ENCODE measurements at regions not wholly inside any gene's neighbourhood (a gene's known extent, or its start where the extent isn't known, plus 50 kb on each side); places are given as distances from the start of the nearest gene placed in this dataset.

- POLR2A ChIA-PET = no interaction called here
- H3K4me1 Mint-ChIP-seq = no peaks in the 10 kb centered on the region
- Histone ChIP-seq H3K4me1 (ENCODE audit: control insufficient read depth in 1 of 2, extremely low read depth in 1 of 2, insufficient read depth in 2 of 2, low read length in 2 of 2) (no peaks in the 10 kb centered on the region), H3K36me3 (ENCODE audit: control insufficient read depth in 2 of 2, extremely low read depth in 1 of 2, insufficient read depth in 1 of 2, low read length in 1 of 2) (no peaks in the 10 kb centered on the region), H3K27me3 (replicated peaks in 1 of 2; ENCODE audit: control insufficient read depth in 2 of 2, extremely low read depth in 1 of 2, insufficient read depth in 2 of 2, low read length in 1 of 2) (peaks cover 0 to 15% of the 10 kb centered on the region in 2 experiments), H3K4me3 (ENCODE audit: control insufficient read depth in 1 of 2, extremely low read depth in 1 of 2, low read length in 1 of 2) (no peak overlapping the region), H3K27ac (ENCODE audit: low read length) (no peak overlapping the region), H3K9me3 (no peaks in the 10 kb centered on the region)
- H3K27ac Mint-ChIP-seq = no peak overlapping the region
- ATAC-seq (replicated peaks in 1 of 4) (no peak), DNase-seq (no peak)
- WGBS (ENCODE audit: insufficient coverage) = 83% methylated on average over 1 of the region's 4 CpGs
- H3K27me3 Mint-ChIP-seq = peaks cover 2 to 5% of the 10 kb centered on the region in 2 donors
- H3K9me3 Mint-ChIP-seq = no peaks in the 10 kb centered on the region
- H3K4me3 Mint-ChIP-seq = no peak overlapping the region
- CTCF ChIA-PET = no interaction called here
- no peaks in the 10 kb centered on the region for H3K36me3 Mint-ChIP-seq
Measured at GRCh38 chr5:135250671-135251070, 148.4 kb downstream of the MACROH2A1 start.

DNA sequence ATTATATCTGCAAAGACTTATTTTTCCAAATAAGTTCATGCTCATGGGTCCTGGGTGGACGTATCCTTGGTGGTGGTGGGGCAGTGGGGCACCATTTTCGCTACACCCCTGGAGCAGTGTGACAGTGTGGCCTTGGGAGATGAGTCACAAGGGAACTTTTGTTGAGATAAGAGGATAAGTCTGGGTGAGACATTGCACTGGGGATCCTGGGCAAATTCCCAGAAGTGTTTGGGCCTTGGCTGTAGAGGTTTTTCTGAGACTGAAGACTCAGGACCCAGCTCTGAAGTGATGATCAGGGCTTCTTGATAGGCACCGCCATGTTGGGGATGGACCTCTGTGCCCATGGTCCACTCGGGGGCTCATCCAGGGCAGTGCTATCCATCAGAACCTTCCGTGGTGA lies 149.4 kb downstream of the MACROH2A1 start:
- CTCF ChIA-PET = no interaction called here

DNA sequence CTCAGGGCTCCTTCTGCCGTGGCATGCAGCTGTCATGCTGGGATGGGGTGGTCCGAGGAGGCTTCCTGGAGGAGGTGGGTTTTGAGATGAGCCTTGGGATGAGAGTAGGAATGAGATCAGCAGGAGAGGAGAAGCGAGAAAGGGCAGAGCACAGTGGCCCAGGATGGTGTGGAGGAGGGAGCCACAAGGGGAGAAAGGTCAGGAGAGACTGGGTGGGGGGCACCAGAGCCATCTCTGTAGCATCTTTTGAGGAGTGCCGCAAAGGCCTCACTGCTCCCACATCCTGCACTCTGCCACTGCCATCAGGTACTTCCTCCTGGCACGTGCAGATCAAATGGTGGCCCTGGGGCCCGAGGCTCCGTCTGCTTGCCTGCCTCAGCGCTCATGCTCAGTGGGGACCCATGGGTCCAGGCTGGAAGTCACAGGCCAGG lies 150.2 kb downstream of the MACROH2A1 start:
- Histone ChIP-seq H3K36me3 (ENCODE audit: control insufficient read depth in 2 of 2, extremely low read depth in 1 of 2, insufficient read depth in 1 of 2, low read length in 1 of 2) (no peaks in the 10 kb centered on the region), H3K9me3 (no peaks in the 10 kb centered on the region), H3K4me1 (ENCODE audit: control insufficient read depth in 1 of 2, extremely low read depth in 1 of 2, insufficient read depth in 2 of 2, low read length in 2 of 2) (no peaks in the 10 kb centered on the region), H3K27ac (ENCODE audit: low read length) (no peak overlapping the region), H3K27me3 (replicated peaks in 1 of 2; ENCODE audit: control insufficient read depth in 2 of 2, extremely low read depth in 1 of 2, insufficient read depth in 2 of 2, low read length in 1 of 2) (peaks cover 0 to 12% of the 10 kb centered on the region in 2 experiments), H3K4me3 (ENCODE audit: control insufficient read depth in 1 of 2, extremely low read depth in 1 of 2, low read length in 1 of 2) (no peak overlapping the region)
- Mint-ChIP-seq H3K9me3 (no peaks in the 10 kb centered on the region), H3K4me1 (no peaks in the 10 kb centered on the region), H3K36me3 (no peaks in the 10 kb centered on the region), H3K27ac (no peak overlapping the region), H3K27me3 (peaks cover 0 to 3% of the 10 kb centered on the region in 2 donors), H3K4me3 (no peak overlapping the region)
- ChIA-PET POLR2A (no interaction called here), CTCF (no interaction called here)
- 64% methylated on average over 7 of the region's 8 CpGs for WGBS (ENCODE audit: insufficient coverage)
- ATAC-seq (replicated peaks in 1 of 4) (no peak), DNase-seq (peak in 1 of 35 experiments; percentile 11)

More for the DNA sequence above, 149.4 kb downstream of the MACROH2A1 start:
- H3K4me1 ChIP-seq (ENCODE audit: control insufficient read depth in 1 of 2, extremely low read depth in 1 of 2, insufficient read depth in 2 of 2, low read length in 2 of 2) = no peaks in the 10 kb centered on the region
- no peaks in the 10 kb centered on the region for H3K9me3 Mint-ChIP-seq
- no peak overlapping the region for H3K27ac ChIP-seq (ENCODE audit: low read length)
- POLR2A ChIA-PET = no interaction called here
- H3K9me3 ChIP-seq = no peaks in the 10 kb centered on the region
- peaks cover 3 to 5% of the 10 kb centered on the region in 2 donors for H3K27me3 Mint-ChIP-seq
- H3K27ac Mint-ChIP-seq = no peak overlapping the region
- no peaks in the 10 kb centered on the region for H3K36me3 Mint-ChIP-seq
- ATAC-seq (replicated peaks in 1 of 4) (no peak), DNase-seq (no peak)
- no peak overlapping the region for H3K4me3 Mint-ChIP-seq
- no peaks in the 10 kb centered on the region for H3K4me1 Mint-ChIP-seq
- peaks cover 0 to 15% of the 10 kb centered on the region in 2 experiments for H3K27me3 ChIP-seq (replicated peaks in 1 of 2; ENCODE audit: control insufficient read depth in 2 of 2, extremely low read depth in 1 of 2, insufficient read depth in 2 of 2, low read length in 1 of 2)
- no peaks in the 10 kb centered on the region for H3K36me3 ChIP-seq (ENCODE audit: control insufficient read depth in 2 of 2, extremely low read depth in 1 of 2, insufficient read depth in 1 of 2, low read length in 1 of 2)
- no peak overlapping the region for H3K4me3 ChIP-seq (ENCODE audit: control insufficient read depth in 1 of 2, extremely low read depth in 1 of 2, low read length in 1 of 2)
- WGBS (ENCODE audit: insufficient coverage) = 76% methylated on average over 4 of the region's 5 CpGs

DNA sequence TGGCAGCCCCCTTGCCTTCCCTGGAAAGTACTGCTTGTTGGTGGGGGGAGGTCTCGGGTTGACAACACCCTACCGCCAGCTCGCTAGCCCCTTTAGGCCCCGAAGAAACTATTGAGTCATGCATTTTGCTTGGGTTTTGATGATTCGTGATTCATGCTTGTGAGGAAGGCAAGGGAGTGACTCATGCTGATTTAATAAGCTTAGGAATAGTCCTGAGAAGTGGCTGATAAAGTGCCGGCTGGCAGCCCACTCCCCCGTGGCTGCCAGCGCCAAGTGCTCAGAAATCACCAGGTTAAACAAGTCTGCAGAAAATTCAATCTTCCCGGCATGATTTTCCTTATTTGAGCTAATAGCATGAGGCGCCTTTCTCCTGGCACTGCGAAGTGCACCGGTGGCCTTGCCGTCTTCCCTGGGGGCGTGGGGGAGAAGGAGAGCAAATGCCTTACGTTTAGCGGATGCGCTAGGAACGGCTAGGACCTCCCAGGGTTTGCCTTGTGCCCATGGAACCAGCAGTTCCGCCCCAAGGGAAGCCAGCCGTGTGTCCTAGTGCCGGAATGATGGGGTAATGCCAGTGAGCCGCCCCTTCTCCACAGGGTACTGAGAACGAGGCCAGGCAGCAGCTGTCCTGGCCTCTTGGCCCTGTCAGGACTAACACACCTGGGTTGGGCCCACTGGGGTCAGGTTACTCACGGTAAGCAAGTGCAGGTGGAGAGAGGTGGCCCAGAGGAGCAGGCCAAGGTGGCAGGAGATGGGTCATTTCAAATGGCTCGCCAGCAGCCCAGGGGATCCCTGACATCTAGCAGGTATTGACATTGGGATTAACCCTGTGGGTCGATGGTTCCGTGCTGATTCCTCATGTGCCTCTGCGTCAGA lies 151.9 kb downstream of the MACROH2A1 start:
- H3K27ac Mint-ChIP-seq = no peak overlapping the region
- WGBS (ENCODE audit: insufficient coverage) = 88% methylated on average over 21 of the region's 28 CpGs
- ChIA-PET CTCF (no interaction called here), POLR2A (interaction anchor here in 1 of 2 donors (0.6 kb wide), 1 partner anchor 25 kb away, joined by 4 read pairs; no protein-coding TSS in a partner anchor)
- Histone ChIP-seq H3K36me3 (ENCODE audit: control insufficient read depth in 2 of 2, extremely low read depth in 1 of 2, insufficient read depth in 1 of 2, low read length in 1 of 2) (no peaks in the 10 kb centered on the region), H3K27ac (ENCODE audit: low read length) (no peak overlapping the region), H3K4me3 (ENCODE audit: control insufficient read depth in 1 of 2, extremely low read depth in 1 of 2, low read length in 1 of 2) (no peak overlapping the region), H3K9me3 (no peaks in the 10 kb centered on the region), H3K27me3 (replicated peaks in 1 of 2; ENCODE audit: control insufficient read depth in 2 of 2, extremely low read depth in 1 of 2, insufficient read depth in 2 of 2, low read length in 1 of 2) (peaks cover 0 to 14% of the 10 kb centered on the region in 2 experiments), H3K4me1 (ENCODE audit: control insufficient read depth in 1 of 2, extremely low read depth in 1 of 2, insufficient read depth in 2 of 2, low read length in 2 of 2) (no peaks in the 10 kb centered on the region)
- no peaks in the 10 kb centered on the region for H3K4me1 Mint-ChIP-seq
- peaks cover 0 to 3% of the 10 kb centered on the region in 2 donors for H3K27me3 Mint-ChIP-seq
- DNase-seq = peak in 2 of 35 experiments; percentile 3 to 4
- no peak overlapping the region for H3K4me3 Mint-ChIP-seq
- H3K9me3 Mint-ChIP-seq = no peaks in the 10 kb centered on the region
- H3K36me3 Mint-ChIP-seq = no peaks in the 10 kb centered on the region
- ATAC-seq (replicated peaks in 1 of 4) = no peak

DNA sequence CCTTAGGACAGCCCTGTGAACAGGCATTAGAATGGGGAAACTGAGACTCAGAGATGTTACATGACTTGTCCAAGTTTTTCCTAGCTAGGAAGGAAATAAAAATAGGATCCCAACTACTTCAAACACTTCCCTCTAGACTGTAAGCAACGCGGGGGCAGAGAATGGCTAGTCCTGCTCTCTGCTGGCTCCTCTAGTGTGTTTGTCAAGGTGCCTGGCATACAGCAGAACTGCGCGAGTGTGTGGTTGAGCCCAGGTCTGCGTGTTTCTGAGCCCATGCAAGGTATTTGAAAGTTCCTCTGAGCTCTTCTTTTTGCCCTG lies 152.5 kb downstream of the MACROH2A1 start:
- no peak overlapping the region for H3K4me3 Mint-ChIP-seq
- H3K27ac Mint-ChIP-seq = no peak overlapping the region
- DNase-seq = peak in 1 of 35 experiments; percentile 22
- H3K4me1 ChIP-seq (ENCODE audit: control insufficient read depth in 1 of 2, extremely low read depth in 1 of 2, insufficient read depth in 2 of 2, low read length in 2 of 2) = no peaks in the 10 kb centered on the region
- no peaks in the 10 kb centered on the region for H3K4me1 Mint-ChIP-seq
- 76% methylated on average over 5 of the region's 5 CpGs for WGBS (ENCODE audit: insufficient coverage)
- H3K9me3 Mint-ChIP-seq = no peaks in the 10 kb centered on the region
- ChIA-PET CTCF (no interaction called here), POLR2A (interaction anchor here in 1 of 2 donors (0.6 kb wide), 1 partner anchor 25 kb away, joined by 4 read pairs; no protein-coding TSS in a partner anchor)
- H3K27me3 ChIP-seq (replicated peaks in 1 of 2; ENCODE audit: control insufficient read depth in 2 of 2, extremely low read depth in 1 of 2, insufficient read depth in 2 of 2, low read length in 1 of 2) = peaks cover 0 to 11% of the 10 kb centered on the region in 2 experiments
- peaks cover 0 to 3% of the 10 kb centered on the region in 2 donors for H3K27me3 Mint-ChIP-seq
- H3K36me3 Mint-ChIP-seq = no peaks in the 10 kb centered on the region
- H3K27ac ChIP-seq (ENCODE audit: low read length) = no peak overlapping the region
- H3K4me3 ChIP-seq (ENCODE audit: control insufficient read depth in 1 of 2, extremely low read depth in 1 of 2, low read length in 1 of 2) = no peak overlapping the region
- H3K36me3 ChIP-seq (ENCODE audit: control insufficient read depth in 2 of 2, extremely low read depth in 1 of 2, insufficient read depth in 1 of 2, low read length in 1 of 2) = no peaks in the 10 kb centered on the region
- no peaks in the 10 kb centered on the region for H3K9me3 ChIP-seq
- ATAC-seq (replicated peaks in 1 of 4) = no peak

- Mint-ChIP-seq H3K4me1 (no peaks in the 10 kb centered on the region), H3K27ac (no peak overlapping the region), H3K36me3 (no peaks in the 10 kb centered on the region), H3K27me3 (peaks cover 0 to 3% of the 10 kb centered on the region in 2 donors), H3K9me3 (no peaks in the 10 kb centered on the region), H3K4me3 (no peak overlapping the region)
- WGBS (ENCODE audit: insufficient coverage) = 71% methylated on average over 6 of the region's 8 CpGs
- peaks cover 0 to 11% of the 10 kb centered on the region in 2 experiments for H3K27me3 ChIP-seq (replicated peaks in 1 of 2; ENCODE audit: control insufficient read depth in 2 of 2, extremely low read depth in 1 of 2, insufficient read depth in 2 of 2, low read length in 1 of 2)
- H3K36me3 ChIP-seq (ENCODE audit: control insufficient read depth in 2 of 2, extremely low read depth in 1 of 2, insufficient read depth in 1 of 2, low read length in 1 of 2) = no peaks in the 10 kb centered on the region
- ATAC-seq (replicated peaks in 1 of 4) (no peak), DNase-seq (peak in 2 of 35 experiments; percentile 4 to 15)
- ChIA-PET POLR2A (interaction anchor here in 1 of 2 donors (0.6 kb wide), 1 partner anchor 24 kb away, joined by 4 read pairs; no protein-coding TSS in a partner anchor), CTCF (no interaction called here)
- H3K27ac ChIP-seq (ENCODE audit: low read length) = no peak overlapping the region
- no peaks in the 10 kb centered on the region for H3K4me1 ChIP-seq (ENCODE audit: control insufficient read depth in 1 of 2, extremely low read depth in 1 of 2, insufficient read depth in 2 of 2, low read length in 2 of 2)
- H3K9me3 ChIP-seq = no peaks in the 10 kb centered on the region
- H3K4me3 ChIP-seq (ENCODE audit: control insufficient read depth in 1 of 2, extremely low read depth in 1 of 2, low read length in 1 of 2) = no peak overlapping the region
Measured at GRCh38 chr5:135245521-135246499, 153.2 kb downstream of the MACROH2A1 start.
